A673 (cell line): ENCODE measurements at regions not wholly inside any gene's neighbourhood (a gene's known extent, or its start where the extent isn't known, plus 50 kb on each side); places are given as distances from the start of the nearest gene placed in this dataset.

ENCODE experiments used
- CTCF ChIP-seq: fragments of 300-800, 200-600 bp; sonication (generic); conservative IDR thresholded peaks from 2 replicates; pipeline ENCODE4 v1.5.1; 2017; ENCODE audit warnings: low read depth, mild to moderate bottlenecking, antibody characterized with exemption, low read length, moderate library complexity, mixed read lengths
- EZH2 ChIP-seq: fragments of 200-600 bp; sonication (generic); IDR thresholded peaks from 2 replicates; pipeline ENCODE4 v1.6.1; 2017; ENCODE audit warnings: borderline replicate concordance, low read depth, mild to moderate bottlenecking, mixed read lengths, antibody characterized with exemption, low read length; ENCODE audit not compliant: poor library complexity, severe bottlenecking

- TF ChIP-seq CTCF: no peak
- no peak for TF ChIP-seq EZH2
Measured at GRCh38 chr11:92682952-92683351, 286.5 kb upstream of the MTNR1B start.
